ENCODE measurements at regions not wholly inside any gene's neighbourhood (a gene's known extent, or its start where the extent isn't known, plus 50 kb on each side); places are given as distances from the start of the nearest gene placed in this dataset.
"Not testable (repeated sequence)": the region's sequence is repeated elsewhere in the genome, so short reads cannot be mapped to it uniquely, and the experiment has no call there.

DNA sequence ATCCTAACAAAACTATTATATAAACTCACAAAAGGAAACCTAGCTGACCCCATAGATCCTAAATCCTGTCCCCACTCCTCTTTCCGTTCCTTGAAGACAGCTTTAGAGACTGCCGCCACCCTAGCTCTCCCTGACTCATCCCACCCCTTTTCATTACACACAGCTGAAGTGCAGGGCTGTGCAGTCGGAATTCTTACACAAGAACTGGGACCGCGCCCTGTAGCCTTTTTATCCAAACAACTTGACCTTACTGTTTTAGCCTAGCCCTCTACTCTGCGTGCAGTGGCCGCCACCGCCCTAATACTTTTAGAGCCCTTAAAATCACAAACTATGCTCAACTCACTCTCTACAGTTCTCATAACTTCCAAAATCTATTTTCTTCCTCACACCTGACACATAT lies 264.0 kb downstream of the SMARCA2 start:
- DNase-seq = not testable (repeated sequence)

DNA sequence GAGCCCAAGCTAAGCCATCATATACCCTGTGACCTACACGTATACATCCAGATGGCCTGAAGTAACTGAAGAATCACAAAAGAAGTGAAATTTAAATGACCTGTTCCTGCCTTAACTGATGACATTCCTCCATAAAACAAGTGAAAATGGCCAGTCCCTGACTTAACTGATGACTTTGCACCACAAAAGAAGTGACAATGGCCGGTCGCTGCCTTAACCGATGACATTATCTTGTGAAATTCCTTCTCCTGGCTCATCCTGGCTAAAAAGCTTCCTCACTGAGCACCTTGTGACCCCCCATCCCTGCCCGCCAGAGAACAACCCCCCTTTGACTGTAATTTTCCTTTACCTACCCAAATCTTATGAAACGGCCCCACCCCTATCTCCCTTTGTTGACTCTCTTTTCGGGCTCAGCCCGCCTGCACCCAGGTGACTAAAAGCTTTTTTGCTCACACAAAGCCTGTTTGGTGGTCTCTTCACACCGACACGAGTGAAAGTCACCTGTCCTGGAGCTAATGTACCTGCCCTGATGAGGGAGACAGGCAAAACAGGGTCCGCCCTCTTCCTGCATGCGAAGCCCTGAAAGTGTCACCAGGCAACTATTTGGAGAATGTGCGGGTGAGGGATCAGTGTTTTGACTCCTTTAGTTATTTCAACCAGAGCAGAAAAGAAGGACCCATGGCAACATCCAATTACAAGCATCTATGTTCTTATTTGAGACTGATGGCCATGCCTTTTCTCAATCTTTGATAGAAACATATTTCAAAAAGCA lies 266.1 kb downstream of the SMARCA2 start:
- DNase-seq = no peak

DNA sequence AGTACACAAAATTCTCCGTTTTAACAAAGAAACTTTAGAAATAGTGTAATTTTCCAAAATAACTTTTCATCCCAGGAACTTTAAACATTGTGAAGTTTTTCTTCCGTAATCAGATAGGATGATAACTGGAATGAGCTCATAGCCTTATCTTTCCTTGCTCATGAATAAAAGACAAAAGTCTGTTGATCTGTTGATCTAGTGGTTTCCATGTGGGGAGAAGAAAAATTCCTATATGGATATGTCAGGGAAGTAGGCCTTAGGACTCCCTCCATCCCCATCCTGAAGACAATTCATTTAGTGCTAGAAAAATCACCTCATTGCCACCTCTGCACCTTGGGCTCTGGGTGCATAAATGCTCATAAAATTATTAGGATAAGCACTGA lies 266.6 kb downstream of the SMARCA2 start:
- DNase-seq = no peak

DNA sequence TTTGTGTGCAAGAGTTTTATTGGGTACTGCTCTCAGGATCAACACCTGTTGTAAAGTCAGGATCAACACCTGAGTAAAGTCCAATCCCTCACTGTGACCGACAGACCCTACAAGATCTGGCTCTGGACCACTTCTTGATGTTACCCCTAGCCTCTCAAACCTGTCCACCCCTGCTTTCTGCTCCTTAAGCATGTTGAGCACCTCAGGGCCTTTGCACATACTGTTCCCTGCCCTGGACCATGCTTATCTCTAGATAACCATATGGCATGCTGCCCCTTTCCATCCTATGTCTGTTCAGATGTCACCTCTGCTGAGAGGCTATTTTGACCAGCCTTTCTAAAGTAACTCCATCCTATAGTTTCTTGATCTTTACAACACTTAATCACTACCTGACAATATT lies 269.6 kb downstream of the SMARCA2 start:
- DNase-seq = no peak

DNA sequence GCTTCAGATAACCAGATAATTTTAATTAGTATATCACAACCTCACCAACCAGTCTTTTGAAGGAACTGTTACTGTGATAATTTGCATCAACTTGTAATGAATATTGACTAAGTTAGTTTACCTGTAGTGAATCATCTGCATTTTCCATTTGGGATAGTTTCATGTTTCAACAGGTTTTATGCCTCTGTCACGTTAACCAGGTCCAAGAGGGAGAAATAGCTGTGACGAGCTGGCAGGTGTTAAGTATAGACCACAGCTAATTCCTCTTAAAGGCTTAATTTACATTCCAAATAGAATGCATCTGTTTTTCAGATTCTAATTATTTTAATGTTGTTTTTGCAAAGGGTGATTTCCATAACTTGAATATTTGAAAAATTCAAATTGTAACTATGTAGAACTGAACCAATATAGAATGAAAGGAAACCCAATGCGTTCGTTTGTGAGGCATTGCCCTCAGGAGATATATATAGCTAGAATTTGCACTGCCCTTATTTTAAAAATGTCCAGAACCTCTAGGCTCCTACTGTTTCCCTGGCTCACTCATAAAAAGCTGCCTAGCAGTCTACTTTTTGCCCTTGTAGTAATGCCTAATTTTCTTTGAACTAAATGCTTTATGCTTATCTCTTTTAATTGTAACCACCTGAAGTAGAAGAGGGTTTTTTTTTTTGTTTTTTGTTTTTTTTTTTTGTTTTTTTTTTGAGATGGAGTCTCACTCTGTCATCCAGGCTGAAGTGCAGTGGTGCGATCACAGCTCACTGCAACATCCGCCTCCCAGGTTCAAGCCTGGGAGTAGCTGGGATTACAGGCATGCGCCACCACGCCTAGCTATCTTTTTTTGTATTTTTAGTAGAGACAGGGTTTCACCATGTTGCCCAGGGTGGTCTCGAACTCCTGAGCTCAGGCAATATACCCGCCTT lies 270.5 kb downstream of the SMARCA2 start:
- no peak for DNase-seq

DNA sequence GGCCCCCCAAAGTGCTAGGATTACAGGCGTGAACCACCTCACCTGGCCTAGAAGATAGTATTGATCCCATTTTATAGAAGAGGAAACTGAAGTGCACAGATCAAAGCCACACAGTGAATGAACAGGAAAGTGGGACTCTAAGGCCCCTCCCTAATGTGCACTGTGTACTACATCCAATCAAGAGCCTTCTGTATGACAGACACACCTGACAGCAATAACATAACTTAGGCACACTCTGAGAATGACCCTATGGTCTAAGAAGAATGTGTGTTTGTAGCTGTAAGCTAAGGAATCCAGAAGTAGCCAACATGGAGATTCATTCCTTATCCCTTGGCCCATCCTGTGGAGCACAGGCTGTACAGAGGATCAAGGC lies 271.2 kb downstream of the SMARCA2 start:
- DNase-seq = no peak

DNA sequence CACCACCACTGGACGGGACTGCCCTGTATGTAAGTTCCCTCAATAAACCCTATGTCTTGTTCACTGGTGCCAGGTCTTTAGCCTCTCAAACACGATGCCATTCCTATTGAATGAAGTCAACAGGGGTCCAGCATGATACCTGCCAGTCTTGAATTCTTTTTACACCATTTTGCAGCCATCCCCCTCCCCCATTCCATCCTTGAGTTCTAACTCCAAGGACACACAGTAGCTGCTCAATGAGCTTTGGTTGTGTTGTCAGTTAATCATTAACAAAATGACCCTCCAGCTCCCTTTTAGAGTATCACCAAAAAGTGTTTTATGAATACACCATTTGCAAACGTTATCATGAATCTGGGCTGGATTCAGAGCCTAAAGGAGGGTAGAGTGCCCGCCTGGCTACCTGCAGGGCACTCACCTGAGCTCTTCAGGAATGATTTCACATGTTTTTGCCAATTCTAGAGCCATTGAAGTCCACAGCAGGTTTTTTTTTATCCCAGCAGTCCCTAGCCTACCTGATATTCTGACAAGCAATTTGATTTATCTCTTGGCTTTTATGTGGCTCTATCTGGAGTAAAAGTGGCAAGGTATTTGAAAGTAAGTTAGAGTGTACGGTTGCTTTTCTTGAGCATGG lies 271.8 kb downstream of the SMARCA2 start:
- no peak for DNase-seq

DNA sequence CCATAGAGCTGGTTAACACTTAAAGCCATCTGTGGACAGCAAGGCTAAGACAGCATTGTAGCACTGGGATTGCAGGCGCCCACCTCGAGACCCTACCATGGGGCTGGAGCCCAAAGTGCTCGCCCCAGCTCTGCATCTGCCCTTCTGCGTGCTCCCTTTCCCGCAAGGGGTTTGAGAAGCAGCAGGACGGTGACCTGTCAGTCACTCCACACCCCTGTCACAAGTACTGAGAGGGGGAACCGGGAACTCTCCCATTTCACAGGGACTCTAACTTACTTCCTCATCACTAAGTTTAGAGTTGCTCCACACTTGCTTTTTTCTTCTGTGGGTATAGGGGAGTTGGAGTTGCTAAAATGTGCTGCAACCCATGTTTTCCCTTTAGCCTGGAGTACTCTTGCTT lies 273.2 kb downstream of the SMARCA2 start:
- no peak for DNase-seq

DNA sequence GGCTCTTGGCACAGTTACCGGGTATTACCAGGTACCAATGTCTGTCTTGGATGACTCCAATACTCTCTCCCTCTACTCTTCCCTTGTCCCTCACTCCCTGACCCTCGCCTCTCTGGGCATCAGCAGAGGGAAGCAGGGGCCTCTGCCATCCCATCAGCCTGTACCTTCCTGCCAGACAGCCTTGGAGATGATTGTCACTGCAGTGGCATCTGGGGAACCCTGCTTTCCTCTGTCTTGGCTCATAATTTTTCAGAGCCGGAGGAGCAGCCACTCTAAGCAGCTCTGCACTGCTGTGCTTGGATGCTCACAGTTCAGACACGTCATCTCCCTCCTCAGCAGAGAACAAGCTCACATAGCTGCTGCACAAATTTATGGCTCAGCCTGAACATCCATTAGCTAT lies 274.1 kb downstream of the SMARCA2 start:
- DNase-seq = no peak

DNA sequence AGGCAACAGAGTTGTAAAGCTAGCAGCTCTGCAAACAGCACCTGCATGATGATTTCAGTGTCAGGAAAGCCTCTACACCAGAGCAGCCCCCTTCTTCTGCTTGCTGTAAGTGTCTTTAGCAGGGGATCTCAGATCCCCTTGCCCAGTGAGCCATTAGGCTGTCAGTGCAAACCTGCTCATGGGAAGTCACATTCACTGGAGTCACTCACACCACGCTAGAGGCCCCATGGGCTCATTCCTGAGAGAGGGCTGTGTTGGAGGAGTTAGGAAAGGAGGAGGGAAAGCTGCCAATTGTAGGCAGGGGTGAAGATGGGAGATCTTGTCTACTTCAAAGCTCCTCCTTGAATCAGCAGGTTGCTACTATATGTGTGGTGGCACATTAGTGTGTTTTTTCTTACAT lies 275.2 kb downstream of the SMARCA2 start:
- DNase-seq = no peak

DNA sequence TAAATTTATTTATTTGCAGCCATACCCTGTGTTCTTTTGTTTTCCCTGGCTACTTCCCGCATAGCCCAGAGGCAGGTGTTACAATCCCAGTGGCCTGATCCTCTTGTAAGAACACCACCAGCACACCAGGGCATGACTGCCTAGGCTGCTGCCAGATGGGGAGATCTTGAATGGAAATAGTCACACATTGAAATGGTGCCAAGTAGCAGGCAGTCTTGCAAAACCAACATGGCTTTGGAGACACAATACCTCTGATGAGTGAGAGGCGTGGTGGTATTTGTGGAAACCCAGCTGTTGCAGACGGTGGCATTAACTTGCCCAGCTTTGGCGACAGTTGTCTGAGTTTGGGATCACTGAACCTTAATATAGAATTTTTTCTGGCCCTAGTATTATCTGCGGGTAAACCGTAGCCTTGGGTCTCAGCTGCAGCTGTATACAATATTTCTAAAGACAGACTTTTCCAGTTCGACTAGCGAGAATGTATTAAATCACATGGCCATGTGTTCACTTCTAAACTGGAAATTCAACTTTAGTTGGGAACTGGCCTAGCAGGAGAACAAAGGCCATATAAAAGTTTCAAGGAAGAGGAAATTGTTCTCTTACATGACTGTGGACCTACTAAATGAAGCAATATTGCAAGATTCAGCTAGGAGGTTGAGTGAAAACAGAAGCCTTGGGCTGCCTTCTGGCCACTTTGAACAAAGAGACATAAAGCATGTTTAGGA lies 277.0 kb downstream of the SMARCA2 start:
- DNase-seq = no peak

DNA sequence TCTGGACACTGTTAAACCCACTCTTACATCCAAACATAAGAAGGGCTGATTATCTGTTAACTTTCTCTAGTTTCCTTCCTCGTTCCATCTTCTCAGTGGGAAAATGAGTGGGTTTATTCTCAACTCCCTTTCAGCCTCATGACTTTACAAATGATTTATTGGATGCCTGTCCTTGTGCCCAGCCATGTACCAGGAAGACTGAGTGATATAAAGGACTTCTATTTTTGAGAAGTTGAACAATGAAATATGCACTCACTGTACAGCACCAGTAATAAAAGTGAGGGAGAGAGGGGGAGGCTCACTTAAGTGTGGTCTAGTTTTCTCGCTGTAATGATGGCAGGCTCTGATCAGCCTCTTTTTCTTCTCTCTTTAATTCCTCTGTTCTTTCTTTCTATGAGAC lies 277.6 kb downstream of the SMARCA2 start:
- DNase-seq = no peak

DNA sequence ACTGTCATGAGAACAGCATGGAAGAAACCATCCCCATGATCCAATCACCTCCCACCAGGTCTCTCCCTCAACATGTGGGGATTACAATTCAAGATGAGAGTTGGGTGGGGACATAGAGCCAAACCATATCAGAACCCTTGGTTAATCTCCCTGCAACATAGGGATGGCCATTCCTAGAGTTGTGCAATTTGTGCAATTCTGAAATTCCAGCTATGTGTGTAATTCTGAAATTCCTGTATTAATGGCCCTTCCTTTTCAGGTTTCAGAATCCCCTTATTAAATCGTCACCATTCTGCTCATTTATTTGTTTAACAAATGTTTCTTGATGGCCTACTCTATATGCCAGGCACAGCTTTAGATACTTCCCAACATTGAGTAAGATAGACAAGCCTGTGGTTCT lies 282.6 kb downstream of the SMARCA2 start:
- no peak for DNase-seq

DNA sequence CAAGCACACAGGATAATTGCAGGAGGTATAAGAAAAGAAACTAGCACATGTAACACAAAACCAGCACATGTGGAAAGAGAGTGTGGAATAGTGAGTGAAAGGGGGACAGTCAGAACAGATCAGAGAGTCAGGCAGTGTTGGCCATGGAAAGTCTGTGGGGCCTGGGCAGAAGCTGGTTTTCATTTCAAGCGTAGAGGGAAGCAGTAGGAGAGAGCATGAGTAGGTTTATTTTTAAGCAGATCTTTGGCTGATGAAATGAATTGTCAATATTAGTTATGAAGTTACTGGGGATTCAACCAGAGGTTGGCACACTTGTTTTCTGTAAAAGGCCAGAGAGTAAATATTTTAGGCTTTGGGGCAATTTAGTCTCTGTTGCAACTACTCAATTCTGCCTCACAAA lies 283.1 kb downstream of the SMARCA2 start:
- DNase-seq = no peak

DNA sequence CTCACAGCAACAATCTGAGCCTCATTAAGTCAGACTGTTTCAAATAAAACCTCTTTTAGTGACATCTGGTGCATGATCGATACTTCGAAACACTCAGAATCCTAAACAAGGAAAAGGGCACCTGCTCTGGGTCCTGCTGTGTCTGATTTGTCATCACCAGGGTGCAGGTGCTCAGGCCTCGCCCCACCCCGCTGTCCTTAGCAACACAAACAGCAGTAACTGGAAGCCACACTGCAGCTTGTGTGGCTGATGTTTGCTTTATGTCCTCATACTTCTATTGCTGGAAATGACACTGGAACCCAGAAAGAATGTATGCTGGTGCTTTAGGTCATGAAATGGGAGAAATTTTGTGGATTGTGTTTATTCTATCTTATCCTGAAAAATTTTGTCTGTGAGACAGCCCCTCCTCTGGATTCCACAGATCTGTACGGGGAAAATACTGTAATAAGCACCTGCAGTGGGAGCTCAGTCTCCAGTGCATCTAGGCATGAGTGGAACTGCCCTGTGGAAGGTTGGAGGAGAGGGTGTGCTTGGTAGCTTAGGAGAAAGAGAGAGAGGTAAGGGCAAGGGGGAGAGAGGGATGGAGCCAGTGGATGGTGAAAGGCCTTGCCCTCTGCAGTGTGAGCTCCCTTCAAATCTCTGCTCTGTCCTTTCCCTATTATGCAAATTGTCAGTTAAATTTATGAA lies 284.2 kb downstream of the SMARCA2 start:
- no peak for DNase-seq

DNA sequence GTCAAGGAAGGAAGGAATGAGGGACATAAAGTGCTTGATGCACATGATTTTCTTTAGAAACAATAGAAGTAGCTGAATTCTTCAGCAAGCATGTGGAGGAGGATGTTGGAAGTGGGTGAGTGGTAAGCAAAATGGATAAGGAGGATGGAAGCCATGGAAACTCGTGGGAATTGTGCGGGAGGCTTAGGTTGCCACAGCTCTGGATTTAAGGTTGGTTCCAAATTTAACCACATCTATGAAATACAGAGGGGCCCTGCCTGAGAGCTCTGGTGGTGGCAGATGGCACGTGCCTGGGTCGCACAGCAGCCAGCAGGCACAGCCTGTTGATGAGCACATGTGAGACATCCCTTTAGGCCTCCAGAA lies 284.7 kb downstream of the SMARCA2 start:
- no peak for DNase-seq

DNA sequence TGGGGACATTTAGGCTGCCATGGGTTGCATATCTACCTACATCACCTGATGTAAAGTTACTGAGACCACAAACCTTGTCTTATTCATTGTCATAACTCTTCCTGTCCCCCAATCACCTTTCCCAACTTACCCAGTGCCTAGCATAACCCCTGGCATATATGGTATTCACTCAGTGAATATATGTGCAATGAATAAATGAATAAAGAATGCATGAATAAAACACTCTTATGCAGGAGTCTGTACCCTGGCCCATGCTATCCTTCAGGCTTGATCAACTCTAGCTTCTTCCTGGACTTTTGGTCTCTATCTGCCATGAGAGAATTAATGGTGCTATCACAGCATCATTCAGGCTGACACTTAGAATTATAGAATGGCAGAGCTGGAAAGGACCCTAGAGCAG lies 285.2 kb downstream of the SMARCA2 start:
- DNase-seq = no peak

DNA sequence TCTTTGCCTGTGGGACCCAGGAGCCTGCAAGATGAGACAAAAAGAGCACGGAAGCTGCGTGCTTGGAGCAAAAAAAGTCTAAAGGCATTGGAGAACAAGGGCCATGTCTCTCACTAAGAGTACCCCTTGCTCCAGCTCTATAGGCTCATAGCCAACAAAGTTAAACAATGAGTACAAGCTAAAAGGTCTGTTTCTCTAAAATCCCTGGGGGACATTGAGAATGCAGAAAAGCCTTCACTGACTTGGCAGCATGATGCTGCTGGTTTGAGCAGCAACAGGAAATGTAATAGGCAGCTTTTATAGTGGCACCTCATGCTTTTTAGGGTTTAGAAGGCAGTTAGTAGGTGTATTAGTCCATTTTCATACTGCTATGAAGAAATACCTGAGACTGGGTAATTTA lies 287.5 kb downstream of the SMARCA2 start:
- DNase-seq = no peak

DNA sequence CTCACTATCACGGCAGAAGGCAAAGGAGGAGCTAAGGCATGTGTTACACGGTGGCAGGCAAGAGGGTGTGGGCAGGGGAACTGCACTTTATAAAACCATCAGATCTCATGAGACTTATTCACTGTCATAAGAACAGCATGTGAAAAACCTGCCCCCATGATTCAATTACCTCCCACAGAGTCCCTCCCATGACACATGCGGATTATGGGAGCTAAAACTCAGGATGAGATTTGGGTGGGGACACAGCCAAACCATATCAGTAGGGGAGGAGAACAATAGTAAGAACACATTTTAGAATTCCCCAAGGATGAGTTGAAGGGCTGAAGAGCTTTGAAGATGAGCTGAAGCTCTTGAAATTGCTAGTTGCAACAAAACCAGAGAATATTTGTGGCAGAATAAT lies 287.9 kb downstream of the SMARCA2 start:
- no peak for DNase-seq

DNA sequence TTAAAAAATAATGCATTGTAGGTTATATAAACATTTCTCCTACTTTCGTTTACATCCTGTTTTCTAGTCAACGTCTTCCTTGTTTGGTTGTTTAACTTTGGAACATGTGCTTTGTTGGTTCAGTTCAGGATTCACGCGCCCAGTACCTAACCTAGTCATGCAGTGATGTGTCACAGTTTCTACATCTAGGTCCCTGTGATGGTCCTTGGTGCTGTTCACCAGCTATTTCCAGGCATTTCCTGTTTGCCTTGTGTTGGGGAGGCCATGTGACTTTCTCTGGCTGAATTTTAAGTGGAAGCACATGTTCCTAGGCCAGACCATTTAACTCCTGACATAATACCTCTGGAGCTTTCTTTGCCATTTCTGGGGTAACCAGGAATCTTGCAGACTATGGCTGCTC lies 292.3 kb downstream of the SMARCA2 start:
- DNase-seq = no peak

DNA sequence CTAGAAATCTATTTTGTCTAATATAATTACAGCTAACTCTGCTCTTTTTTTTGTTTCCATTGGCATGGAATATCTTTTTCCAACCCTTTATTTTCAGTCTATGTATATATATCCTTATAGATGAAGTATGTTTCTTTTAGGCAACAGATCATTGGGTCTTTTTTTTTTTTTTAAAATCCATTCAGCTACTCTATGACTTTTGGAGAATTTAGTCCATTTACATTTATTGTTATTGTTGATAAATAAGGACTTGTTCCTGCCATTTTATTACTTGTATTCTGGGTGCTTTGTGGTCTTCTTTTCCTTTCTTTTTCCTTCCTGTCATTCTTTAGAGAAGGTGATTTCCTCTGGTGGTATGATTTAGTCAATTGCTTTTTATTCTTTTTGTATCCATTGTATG lies 296.8 kb downstream of the SMARCA2 start:
- no peak for DNase-seq

DNA sequence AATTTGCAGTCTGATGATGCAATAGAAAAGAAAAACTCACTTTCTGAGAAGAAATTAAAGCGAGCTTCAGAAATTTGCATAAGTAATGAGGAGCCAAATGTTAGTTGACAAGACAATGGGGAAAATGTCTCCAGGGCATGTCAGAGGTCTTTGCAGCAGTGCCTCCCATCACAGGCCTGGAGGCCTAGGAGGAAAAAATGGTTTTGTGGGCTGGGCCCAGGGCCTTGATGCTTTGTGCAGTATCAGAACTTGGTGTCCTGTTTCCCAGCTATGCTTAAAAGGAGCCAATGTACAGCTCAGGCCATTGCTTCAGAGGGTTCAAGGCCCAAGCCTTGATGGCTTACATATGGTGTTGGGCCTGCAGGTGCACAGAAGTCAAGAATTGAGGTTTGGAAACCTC lies 298.4 kb downstream of the SMARCA2 start:
- DNase-seq = no peak

DNA sequence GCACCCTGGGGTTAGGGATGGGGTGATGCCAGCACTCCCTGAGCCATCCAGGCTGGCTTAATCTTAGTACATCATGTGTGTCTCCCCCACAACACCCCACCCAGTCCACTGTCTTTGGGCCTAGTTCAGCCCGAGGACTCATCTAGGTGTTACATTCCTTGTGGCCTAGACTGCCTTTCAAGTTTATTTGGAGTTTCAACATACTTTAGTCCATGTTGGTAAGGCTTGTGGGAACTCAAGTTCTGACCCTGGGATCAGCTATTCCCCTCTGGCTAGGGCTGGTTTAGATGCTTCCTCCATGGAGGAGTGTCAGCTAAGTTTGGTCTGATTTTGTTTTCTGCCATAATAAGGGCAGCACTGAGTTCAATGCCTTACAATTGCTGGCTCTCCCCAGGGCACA lies 302.4 kb downstream of the SMARCA2 start:
- no peak for DNase-seq

All from hematopoietic multipotent progenitor cell treated with erythropoietin and hydrocortisone succinate and interleukin-3 and kit ligand, for 8 days (in vitro differentiated cells).